DLD1 (cell line): ENCODE measurements at regions not wholly inside any gene's neighbourhood (a gene's known extent, or its start where the extent isn't known, plus 50 kb on each side); places are given as distances from the start of the nearest gene placed in this dataset.

Experiments
- in situ Hi-C: cut with HindIII; loops from 2 replicates; pipeline ENCODE4 v1.10.0; 2017; ENCODE audit warnings: low sequenced_read_pairs

DNA sequence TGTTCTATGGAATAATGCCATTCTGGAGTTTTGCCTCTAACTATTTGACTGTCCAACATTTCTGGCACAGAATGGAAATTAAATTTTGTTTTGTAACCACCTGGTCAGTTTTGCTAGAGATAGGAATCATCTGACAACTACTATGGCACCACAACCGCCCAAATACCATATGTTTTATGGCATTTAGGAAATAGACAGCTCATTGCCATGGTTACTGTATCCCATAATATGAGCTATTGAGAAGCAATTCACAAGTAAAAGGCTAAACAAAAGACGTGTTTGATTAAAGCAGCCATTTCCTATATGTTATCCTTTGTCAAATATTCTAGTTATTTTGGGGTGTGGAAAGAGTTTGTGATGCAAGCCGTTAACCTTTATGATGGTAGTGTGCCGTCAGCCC, 1105.3 kb upstream of the LCORL start:
- in situ Hi-C loops, result no loop called here

DNA sequence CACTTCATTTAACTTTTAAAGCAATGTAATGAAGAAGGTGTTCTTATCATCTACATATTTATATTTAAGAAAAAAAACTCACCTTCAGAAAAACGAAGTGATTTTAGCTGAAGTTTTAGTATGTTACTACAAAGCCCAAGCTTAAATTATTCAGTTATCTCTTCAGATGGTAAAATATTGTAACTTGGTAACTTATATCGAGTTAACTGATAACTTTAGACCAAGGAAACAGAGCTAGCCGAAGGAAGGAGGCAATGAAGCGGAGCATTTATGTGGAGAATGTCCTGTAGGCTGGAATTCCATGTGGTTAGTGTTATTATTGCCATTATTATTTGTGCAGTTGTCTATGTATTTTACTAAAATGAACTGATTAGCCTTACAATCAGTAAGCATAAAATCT, 1102.1 kb upstream of the LCORL start:
- in situ Hi-C loops, result no loop called here

GRCh38 chr4:19119904-19120560, 1098.5 kb upstream of the LCORL start:
- in situ Hi-C loops, result no loop called here

DNA sequence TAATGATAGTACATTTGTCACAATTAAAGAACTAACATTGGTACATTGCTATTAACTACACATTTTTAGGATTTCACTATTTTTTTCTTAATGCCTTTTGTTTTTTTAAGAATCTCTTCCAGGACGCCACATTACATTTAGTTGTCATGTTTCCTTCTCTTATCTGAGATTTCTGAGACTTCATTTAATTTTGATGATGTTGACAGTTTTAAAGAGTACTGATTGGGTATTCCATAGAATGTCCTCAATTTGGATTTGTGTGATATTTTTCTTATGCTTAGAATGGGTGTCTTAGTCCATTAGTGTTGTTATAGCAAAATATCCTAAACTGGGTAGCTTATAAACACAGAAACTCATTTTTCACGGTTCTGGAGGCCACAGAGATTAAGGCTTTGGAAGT, 1095.5 kb upstream of the LCORL start:
- in situ Hi-C loops, result no loop called here

DNA sequence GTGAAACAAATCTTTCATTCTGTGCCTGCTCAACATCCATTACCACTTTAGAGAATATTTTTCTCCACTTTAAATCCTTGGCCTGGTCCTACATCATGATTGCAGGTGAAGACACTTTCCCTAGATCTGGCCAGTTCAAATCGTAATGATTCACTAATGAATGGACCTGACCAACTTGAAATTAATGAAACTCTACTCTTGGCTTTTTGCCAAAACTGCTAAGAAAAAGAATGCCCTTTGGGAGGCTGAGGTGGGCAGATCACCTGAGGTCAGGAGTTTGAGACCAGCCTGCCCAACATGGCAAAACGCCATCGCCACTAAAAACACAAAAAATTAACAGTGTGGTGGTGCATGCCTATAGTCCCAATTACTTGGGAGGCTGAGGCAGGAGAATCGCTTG, 1082.6 kb upstream of the LCORL start:
- in situ Hi-C loops, result no loop called here

DNA sequence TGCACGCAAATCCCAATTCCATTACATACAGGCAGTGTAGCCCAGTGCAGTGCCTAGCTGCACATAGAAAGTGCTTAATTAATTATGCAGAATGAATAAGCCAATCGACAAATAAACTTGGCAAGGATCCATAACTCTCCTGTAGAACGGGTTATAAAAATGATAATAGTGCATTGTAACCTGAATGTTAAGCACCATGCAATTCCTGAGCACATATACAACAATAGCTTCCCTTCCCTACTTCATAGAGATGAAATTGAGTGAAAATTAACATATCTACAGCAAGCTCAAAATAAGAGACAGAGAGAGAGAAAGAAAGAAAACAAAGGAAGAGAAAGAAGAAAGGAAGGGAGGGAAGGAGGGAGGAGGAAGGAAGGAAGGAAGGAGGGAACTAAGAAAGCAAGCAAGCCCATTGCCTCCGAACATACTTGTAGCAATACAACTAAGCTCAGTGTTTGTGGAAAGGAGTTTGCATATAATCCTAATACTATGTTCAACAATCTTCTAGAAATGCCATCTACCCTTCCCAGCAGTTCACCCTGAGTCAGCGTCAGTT, 1074.0 kb upstream of the LCORL start:
- in situ Hi-C loops, result no loop called here

- in situ Hi-C loops, result no loop called here
Measured at GRCh38 chr4:19093951-19094350, 1072.4 kb upstream of the LCORL start.

- in situ Hi-C loops, result no loop called here
Measured at GRCh38 chr4:19092797-19093196, 1071.2 kb upstream of the LCORL start.

DNA sequence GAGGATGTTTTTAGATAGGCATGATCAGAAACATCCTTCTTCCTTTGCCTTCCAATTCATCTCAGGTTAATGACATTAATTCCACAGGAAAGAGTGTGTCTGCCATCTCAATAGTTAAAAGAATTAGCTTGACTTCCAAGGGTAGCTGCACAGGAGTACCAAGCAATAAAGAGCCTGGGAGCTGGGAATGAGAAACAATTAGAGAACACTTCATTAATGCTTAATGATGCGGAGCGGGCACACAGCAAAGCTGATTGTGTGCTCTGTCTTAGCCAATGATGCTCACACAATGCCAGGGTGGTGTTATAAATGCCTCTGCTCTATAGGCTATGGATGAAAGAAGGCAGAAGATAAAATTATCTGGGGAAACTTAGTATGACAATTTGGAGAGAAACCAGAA, 1052.5 kb upstream of the LCORL start:
- in situ Hi-C loops, result no loop called here

DNA sequence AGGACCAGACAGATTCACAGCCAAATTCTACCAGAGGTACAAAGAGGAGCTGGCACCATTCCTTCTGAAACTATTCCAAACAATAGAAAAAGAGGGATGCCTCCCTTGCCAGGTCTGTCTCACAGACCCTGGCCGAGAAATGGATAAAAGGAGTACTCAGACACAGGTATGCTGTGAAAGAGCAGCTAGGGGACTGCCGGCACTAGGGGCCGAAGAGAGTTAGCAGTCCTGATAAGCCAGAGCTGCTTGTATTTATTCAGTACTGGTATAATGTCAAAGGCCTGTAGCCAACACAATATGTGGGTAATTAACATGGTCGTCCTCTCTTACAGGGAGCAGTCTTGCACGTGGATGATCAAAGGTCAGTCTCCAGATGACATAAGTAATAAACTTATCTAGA, 1042.1 kb upstream of the LCORL start:
- in situ Hi-C loops, result no loop called here

DNA sequence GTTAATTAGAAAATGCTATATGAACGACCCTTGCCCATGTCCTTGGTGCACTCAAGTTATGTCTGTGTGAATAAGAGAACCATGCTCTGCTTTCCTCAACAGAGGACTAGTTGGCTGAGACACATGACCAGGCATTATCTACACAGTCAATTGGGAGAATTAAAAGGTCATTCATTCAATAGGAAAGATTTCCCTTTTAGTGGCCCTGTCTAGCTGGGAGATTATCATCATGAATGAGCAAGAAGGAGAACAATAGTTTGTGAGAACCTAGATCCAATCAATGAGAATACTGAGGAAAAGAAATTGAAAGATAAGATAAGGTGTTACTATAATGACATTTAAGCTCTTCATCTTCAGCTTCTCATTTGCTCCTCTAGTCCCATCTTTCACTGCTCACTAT, 1033.4 kb upstream of the LCORL start:
- in situ Hi-C loops, result no loop called here

GRCh38 chr4:19051831-19052230, 1030.3 kb upstream of the LCORL start:
- in situ Hi-C loops, result no loop called here

DNA sequence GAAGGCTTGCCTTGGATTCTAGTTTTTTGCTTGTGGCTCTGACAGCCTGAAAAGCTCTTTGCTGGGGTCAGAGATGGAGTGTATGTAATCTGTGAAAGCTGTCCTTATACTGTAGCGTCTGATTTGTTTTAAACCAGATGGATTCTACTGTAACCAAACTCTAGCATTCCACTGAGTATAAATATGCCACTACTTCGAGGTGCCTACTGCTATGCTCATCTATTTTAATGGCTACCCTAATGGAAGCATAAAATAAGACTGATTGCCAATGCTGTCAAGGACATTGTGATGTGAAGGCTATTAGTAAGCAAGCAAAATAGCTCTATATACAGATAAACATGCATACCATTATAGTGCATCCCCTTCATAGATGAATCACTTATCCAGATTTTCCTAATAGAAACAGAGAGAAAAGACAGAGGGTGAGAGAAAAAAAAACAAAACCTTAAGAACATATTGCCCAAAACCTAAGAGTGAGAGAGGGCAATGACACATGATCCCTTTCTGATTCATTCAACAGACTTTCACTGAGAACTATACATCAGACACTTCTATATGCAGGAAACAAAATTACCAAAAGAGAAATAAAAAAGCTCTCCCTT, 1025.8 kb upstream of the LCORL start:
- in situ Hi-C loops, result no loop called here

DNA sequence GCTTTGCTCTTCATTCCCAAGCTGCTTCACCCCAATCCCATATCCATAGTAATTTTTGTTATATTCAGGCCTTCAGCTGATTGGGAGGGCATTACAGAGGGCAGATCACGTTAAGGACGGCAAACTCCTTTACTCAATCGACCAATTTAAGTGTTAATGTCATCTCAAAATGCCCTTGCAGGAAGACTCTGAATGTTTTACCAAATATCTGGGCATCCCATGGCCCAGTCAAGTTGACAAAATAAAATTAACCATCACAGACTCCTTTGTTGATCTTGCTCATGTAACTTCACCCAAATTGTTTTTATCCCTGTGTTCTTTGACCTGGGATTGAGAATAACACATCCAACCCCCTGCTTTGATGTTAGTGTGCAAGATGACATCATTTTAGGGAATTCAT, 1018.3 kb upstream of the LCORL start:
- in situ Hi-C loops, result no loop called here

- in situ Hi-C loops, result no loop called here
Measured at GRCh38 chr4:19038231-19038630, 1016.7 kb upstream of the LCORL start.

DNA sequence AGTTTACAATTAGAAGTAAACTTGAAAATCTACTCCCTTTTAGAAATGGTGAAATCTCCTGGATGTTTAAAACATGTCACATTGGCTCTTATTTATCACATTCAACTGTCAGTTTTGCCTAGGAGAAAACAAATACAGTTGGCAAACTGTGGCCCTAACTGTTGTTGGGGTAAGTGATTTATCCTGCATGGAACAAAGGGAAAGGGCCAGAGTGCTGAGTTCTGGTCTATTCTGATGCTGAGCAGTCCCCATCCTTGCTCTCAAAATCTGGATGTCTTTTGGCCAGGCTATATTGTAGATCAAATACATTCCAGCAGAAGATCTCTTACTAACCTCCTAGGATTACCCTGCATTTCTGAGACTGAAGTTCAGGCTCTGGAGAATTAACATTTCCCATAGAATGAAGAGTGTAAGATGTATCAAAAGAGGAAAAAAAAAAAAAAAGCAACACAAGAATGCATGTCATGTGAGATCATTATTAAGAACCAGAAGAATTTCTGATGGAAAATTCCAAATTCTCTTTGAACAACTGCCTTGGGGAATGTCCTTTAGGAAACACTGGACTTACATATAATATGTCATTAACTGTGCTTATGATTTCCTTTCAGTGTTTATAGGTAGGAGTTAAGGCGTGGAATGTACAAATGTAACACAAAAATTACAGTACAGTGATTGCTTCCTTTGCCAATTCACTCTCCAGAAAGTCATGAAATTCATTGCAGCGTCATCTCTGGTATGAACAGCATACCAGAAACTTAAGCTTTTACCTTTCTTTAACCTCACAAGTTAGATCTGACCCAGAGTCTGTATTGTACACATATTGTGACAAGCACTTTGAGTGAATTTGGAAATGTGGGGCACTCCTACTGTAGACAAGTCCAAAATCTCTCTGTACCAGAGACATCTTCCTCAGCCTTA, 1012.5 kb upstream of the LCORL start:
- in situ Hi-C loops, result no loop called here

- in situ Hi-C loops, result no loop called here
Measured at GRCh38 chr4:19030536-19030935, 1009.0 kb upstream of the LCORL start.

- in situ Hi-C loops, result no loop called here
Measured at GRCh38 chr4:19030048-19030447, 1008.5 kb upstream of the LCORL start.

DNA sequence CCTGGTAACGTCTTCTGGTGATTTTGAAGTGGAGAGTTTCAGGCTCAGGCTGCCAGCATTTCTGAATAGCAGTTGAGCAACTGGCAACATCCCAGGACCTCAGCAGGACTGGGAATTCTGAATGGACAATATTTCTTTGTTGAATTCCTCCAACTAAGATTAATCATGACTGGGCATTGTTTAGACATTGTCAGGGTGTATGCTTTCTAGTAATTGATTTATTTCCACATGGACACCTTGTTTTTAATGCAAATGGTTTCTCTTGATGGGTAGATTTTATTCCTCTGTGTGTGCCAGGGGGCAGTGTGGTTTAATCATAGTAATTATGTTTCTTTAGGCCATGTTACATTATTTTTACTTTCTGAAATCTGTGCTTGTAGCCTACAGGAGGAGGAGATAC, 1004.7 kb upstream of the LCORL start:
- in situ Hi-C loops, result no loop called here

DNA sequence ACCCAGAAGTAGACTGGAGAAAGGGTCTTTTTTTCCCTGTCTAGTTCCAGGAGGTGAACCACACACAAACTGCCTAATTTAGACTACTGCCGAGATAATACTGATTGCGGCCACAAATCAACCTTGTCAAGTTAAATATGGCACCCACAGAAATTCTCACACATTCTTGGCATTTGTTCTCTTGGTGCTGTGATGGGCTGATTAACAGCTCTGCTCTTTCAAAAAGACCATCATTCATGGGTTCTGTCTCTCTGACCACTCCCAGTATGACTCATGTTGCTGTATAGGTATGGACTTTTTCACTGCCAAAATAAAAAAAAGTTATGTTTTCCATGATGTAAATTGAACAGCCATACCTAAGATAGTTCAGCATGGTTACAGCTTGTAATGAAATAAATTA, 1003.5 kb upstream of the LCORL start:
- in situ Hi-C loops, result no loop called here

DNA sequence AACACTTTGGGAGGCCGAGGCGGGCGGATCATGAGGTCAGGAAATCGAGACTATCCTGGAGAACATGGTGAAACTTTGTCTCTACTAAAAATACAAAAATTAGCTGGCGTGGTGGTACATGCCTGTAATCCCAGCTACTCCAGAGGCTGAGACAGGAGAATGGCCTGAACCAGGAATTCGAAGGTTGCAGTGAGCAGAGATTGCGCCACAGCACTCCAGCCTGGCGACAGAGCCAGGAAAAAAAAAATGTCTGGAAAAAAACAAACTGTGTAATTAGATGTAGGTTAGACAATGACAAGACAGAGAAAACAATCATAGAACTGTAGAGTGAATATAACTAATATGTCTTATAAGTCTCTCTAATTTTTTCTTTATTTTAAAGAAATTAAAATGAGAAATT, 1002.5 kb upstream of the LCORL start:
- in situ Hi-C loops, result no loop called here

DNA sequence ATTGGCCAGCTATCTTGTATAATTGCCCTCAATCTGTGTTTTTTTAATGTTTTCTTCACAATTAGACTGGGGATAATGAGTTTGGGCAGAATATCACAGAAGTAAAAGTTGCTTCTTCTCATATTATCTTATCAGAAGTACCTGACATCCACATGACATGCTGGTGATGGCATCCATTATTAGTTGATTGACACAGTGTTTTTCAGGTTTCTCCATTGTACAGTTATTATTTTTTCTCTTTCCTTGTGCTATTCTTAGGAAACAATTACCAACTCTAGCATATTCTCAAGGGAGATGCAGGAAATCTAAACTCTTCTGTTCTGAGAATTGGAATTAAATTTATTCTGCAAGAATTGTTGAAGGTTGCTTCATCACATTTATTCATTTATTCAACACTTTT, 1000.1 kb upstream of the LCORL start:
- in situ Hi-C loops, result no loop called here
